B cell (primary cell): ENCODE measurements at regions not wholly inside any gene's neighbourhood (a gene's known extent, or its start where the extent isn't known, plus 50 kb on each side); places are given as distances from the start of the nearest gene placed in this dataset.

ENCODE experiments used
- ATAC-seq: fragments of 200-7000 bp; cut with Tn5 transposase; one replicate; pipeline ENCODE4 v1.10.0; 2021; ENCODE audit warnings: low read depth, mild to moderate bottlenecking, moderate number of reproducible peaks, moderate library complexity
- CTCF ChIA-PET: fragments of 350-600 bp; sonication (Branson Sonifier 250); formaldehyde crosslinking; loops from one replicate; lab custom pipeline; 2021; ENCODE audit warnings: antibody characterized with exemption, inconsistent platforms; lab: Charles Lee
- POLR2A ChIA-PET: fragments of 350-600 bp; sonication (Branson Sonifier 250); formaldehyde crosslinking; loops from one replicate; lab custom pipeline; 2021; ENCODE audit warnings: antibody characterized with exemption; lab: Charles Lee
- DNase-seq: peaks from one replicate; pipeline ENCODE4 v3.0.0; 2013
- H2AFZ ChIP-seq: 2 replicates; pipeline ENCODE4 v1.6.1; 2012; ENCODE audit warnings: mild to moderate bottlenecking, low read depth, low read length; ENCODE audit not compliant: insufficient read depth, poor library complexity, severe bottlenecking
- H3K27ac ChIP-seq, 2 donors: 1 replicate in 1 of 2; 2 replicates in 1 of 2; pipeline ENCODE4 v1.5.1; 2012 to 2013; ENCODE audit warnings: low read length in 2 of 2, mild to moderate bottlenecking in 2 of 2, moderate library complexity in 1 of 2
- H3K27me3 ChIP-seq, 4 experiments: fragments of 200-600 bp in 1 of 4; sonication (generic) in 1 of 4; replicated peaks in 1 of 4; 1 replicate in 2 of 4; 2 replicates in 2 of 4; pipeline versions ENCODE4 v1.6.1 to v1.7.0; 2013 to 2016; ENCODE audit warnings: low read length in 3 of 4, mild to moderate bottlenecking in 2 of 4, mixed read lengths in 1 of 4, moderate library complexity in 1 of 4; ENCODE audit not compliant: insufficient read depth in 4 of 4, control insufficient read depth in 3 of 4; ENCODE audit errors: control extremely low read depth in 1 of 4
- H3K36me3 ChIP-seq, 2 experiments: replicated peaks in 1 of 2; 1 replicate in 1 of 2; 2 replicates in 1 of 2; pipeline versions ENCODE4 v1.6.1 to v1.7.1; 2013; ENCODE audit warnings: low read length in 1 of 2; ENCODE audit not compliant: insufficient read depth in 2 of 2, control insufficient read depth in 1 of 2; ENCODE audit errors: control extremely low read depth in 1 of 2, extremely low read depth in 1 of 2
- H3K4me1 ChIP-seq, 2 donors: fragments of 200-600 bp in 1 of 2; sonication (generic) in 1 of 2; 1 replicate in 1 of 2; 2 replicates in 1 of 2; pipeline versions ENCODE4 v1.5.1 to v1.6.1; 2013 to 2017; ENCODE audit warnings: low read length in 2 of 2; ENCODE audit not compliant: control insufficient read depth in 2 of 2, insufficient read depth in 2 of 2
- H3K4me2 ChIP-seq: replicated peaks from 2 replicates; pipeline ENCODE3; 2012; ENCODE audit warnings: mild to moderate bottlenecking, low read depth, low read length; ENCODE audit not compliant: poor library complexity, severe bottlenecking
- H3K4me3 ChIP-seq, 5 experiments: fragments of 200-600 bp in 1 of 5; sonication (generic) in 1 of 5; 1 replicate in 3 of 5; 2 replicates in 2 of 5; pipeline versions ENCODE4 v1.5.1 to v1.7.0; 2011 to 2016; ENCODE audit warnings: low read length in 4 of 5, mild to moderate bottlenecking in 4 of 5, low read depth in 2 of 5, control low read depth in 1 of 5, moderate library complexity in 1 of 5; ENCODE audit not compliant: insufficient read depth in 1 of 5; ENCODE audit errors: control extremely low read depth in 1 of 5, extremely low read depth in 1 of 5
- H3K79me2 ChIP-seq: fragments of 200-600 bp; sonication (generic); one replicate; pipeline ENCODE4 v1.6.0; 2016; ENCODE audit warnings: low read length; ENCODE audit not compliant: control insufficient read depth, insufficient read depth
- H3K9ac ChIP-seq: fragments of 200-600 bp; sonication (generic); 2 replicates; pipeline ENCODE4 v1.6.1; 2017; ENCODE audit warnings: mild to moderate bottlenecking, low read length, moderate library complexity
- H3K9me3 ChIP-seq, 3 donors: one replicate each; pipeline versions ENCODE4 v1.6.1 to v1.7.1; 2013; ENCODE audit warnings: low read length in 2 of 3; ENCODE audit not compliant: control insufficient read depth in 2 of 3, insufficient read depth in 1 of 3; ENCODE audit errors: control extremely low read depth in 1 of 3
- H4K20me1 ChIP-seq: 2 replicates; pipeline ENCODE4 v1.6.0; 2012; ENCODE audit warnings: mild to moderate bottlenecking, low read length; ENCODE audit not compliant: insufficient read depth, control insufficient read depth, poor library complexity, severe bottlenecking
- H3K27ac Mint-ChIP-seq: one replicate; pipeline ENCODE4 v1.8.0; 2021; ENCODE audit warnings: mixed read lengths
- H3K27me3 Mint-ChIP-seq: one replicate; pipeline ENCODE4 v1.8.0; 2021; ENCODE audit warnings: mixed read lengths
- H3K4me1 Mint-ChIP-seq: one replicate; pipeline ENCODE4 v1.8.0; 2021; ENCODE audit warnings: mixed read lengths
- H3K4me3 Mint-ChIP-seq: one replicate; pipeline ENCODE4 v1.8.0; 2021; ENCODE audit warnings: mixed read lengths
- H3K9me3 Mint-ChIP-seq: one replicate; pipeline ENCODE4 v1.8.0; 2022; ENCODE audit warnings: mixed read lengths; ENCODE audit not compliant: insufficient read depth
- CTCF ChIP-seq: fragments of 200-600 bp; IDR thresholded peaks from one replicate; pipeline ENCODE4 v1.8.0; 2022; ENCODE audit warnings: antibody characterized with exemption, mild to moderate bottlenecking
- EZH2 ChIP-seq: IDR thresholded peaks from 2 replicates; pipeline ENCODE4 v1.6.1; 2012; ENCODE audit warnings: borderline replicate concordance, low read depth, mild to moderate bottlenecking, moderate library complexity, low read length; ENCODE audit not compliant: insufficient read depth, poor library complexity, severe bottlenecking
- WGBS: methylation state at CpG from one replicate; pipeline ENCODE4 v1.1.5; 2013; ENCODE audit warnings: missing lambda C conversion rate; ENCODE audit not compliant: insufficient coverage; 5-methylcytosine and 5-hydroxymethylcytosine counted together
- intact Hi-C: fragments of 100-400 bp; cut with micrococcal nuclease; formaldehyde crosslinking; loops from one replicate; pipeline ENCODE4 v1.10.0; 2022

GRCh38 chr10:25811052-25811685, 122.9 kb upstream of the MYO3A start:
- TF ChIP-seq CTCF, result no peak
- no peak for TF ChIP-seq EZH2
- Histone ChIP-seq H3K36me3 (no peaks in the 10 kb centered on the region), H4K20me1 (no peaks in the 10 kb centered on the region), H3K4me3 (no peak overlapping the region), H2AFZ (no peak overlapping the region), H3K27me3 (no peaks in the 10 kb centered on the region), H3K27ac (no peak overlapping the region), H3K9ac (no peak overlapping the region), H3K9me3 (no peaks in the 10 kb centered on the region), H3K79me2 (no peaks in the 10 kb centered on the region), H3K4me2 (no peak overlapping the region), H3K4me1 (no peaks in the 10 kb centered on the region)
- Mint-ChIP-seq H3K9me3 (no peaks in the 10 kb centered on the region), H3K27me3 (peaks cover 11% of the 10 kb centered on the region), H3K4me1 (no peaks in the 10 kb centered on the region), H3K4me3 (no peak overlapping the region), H3K27ac (no peak overlapping the region)
- DNase-seq (no peak), ATAC-seq (no peak)
- CTCF ChIA-PET, result no interaction called here
- intact Hi-C loops, result no loop called here
- POLR2A ChIA-PET, result no interaction called here
- WGBS, result 86% methylated on average over 4 of the region's 5 CpGs

- Histone ChIP-seq H2AFZ (no peak overlapping the region), H3K36me3 (no peaks in the 10 kb centered on the region), H3K4me3 (no peak overlapping the region), H3K9ac (no peak overlapping the region), H3K4me2 (no peak overlapping the region), H3K27ac (no peak overlapping the region), H4K20me1 (no peaks in the 10 kb centered on the region), H3K27me3 (no peaks in the 10 kb centered on the region), H3K9me3 (no peaks in the 10 kb centered on the region), H3K79me2 (no peaks in the 10 kb centered on the region), H3K4me1 (no peaks in the 10 kb centered on the region)
- ChIA-PET CTCF (no interaction called here), POLR2A (no interaction called here)
- Mint-ChIP-seq H3K27ac (no peak overlapping the region), H3K9me3 (no peaks in the 10 kb centered on the region), H3K4me1 (no peaks in the 10 kb centered on the region), H3K4me3 (no peak overlapping the region), H3K27me3 (peaks cover 3% of the 10 kb centered on the region)
- intact Hi-C loops, result no loop called here
- no peak for TF ChIP-seq EZH2
- TF ChIP-seq CTCF, result no peak
- DNase-seq, result no peak
- no CpG with 5 or more reads among the region's 3 CpGs for WGBS
- ATAC-seq, result no peak
Observed at GRCh38 chr10:25813511-25813910, 120.5 kb upstream of the MYO3A start.
